GM12875 (cell line): ENCODE measurements at regions not wholly inside any gene's neighbourhood (a gene's known extent, or its start where the extent isn't known, plus 50 kb on each side); places are given as distances from the start of the nearest gene placed in this dataset.

Source experiments
- H3K4me3 ChIP-seq: one replicate; pipeline ENCODE4 v1.5.1; 2011; ENCODE audit warnings: low read depth, low read length, control low read depth
- CTCF ChIP-seq: IDR thresholded peaks from 2 replicates; pipeline ENCODE4 v1.5.1; 2011; ENCODE audit warnings: low read depth, mild to moderate bottlenecking, control low read depth, inconsistent platforms, low read length, moderate library complexity, borderline replicate concordance; ENCODE audit not compliant: insufficient read depth

- TF ChIP-seq CTCF = no peak
- H3K4me3 ChIP-seq = no peak overlapping the region
Measured at GRCh38 chr15:93603550-93603949, 514.5 kb upstream of the RGMA start.

GRCh38 chr15:93587059-93587521 lies 498.1 kb upstream of the RGMA start:
- no peak for TF ChIP-seq CTCF
- no peak overlapping the region for H3K4me3 ChIP-seq

- TF ChIP-seq CTCF = no peak
- H3K4me3 ChIP-seq = no peak overlapping the region
Measured at GRCh38 chr15:93585012-93585411, 496.0 kb upstream of the RGMA start.

GRCh38 chr15:93583968-93584367 lies 495.0 kb upstream of the RGMA start:
- H3K4me3 ChIP-seq = no peak overlapping the region
- no peak for TF ChIP-seq CTCF

GRCh38 chr15:93583552-93583951 lies 494.5 kb upstream of the RGMA start:
- no peak for TF ChIP-seq CTCF
- H3K4me3 ChIP-seq = no peak overlapping the region

- H3K4me3 ChIP-seq = no peak overlapping the region
- no peak for TF ChIP-seq CTCF
Measured at GRCh38 chr15:93570527-93570926, 481.5 kb upstream of the RGMA start.

- TF ChIP-seq CTCF = no peak
- H3K4me3 ChIP-seq = no peak overlapping the region
Measured at GRCh38 chr15:93566762-93567161, 477.8 kb upstream of the RGMA start.
